HEK293 (cell line): ENCODE measurements at regions not wholly inside any gene's neighbourhood (a gene's known extent, or its start where the extent isn't known, plus 50 kb on each side); places are given as distances from the start of the nearest gene placed in this dataset.

Source experiments
- BCL11A ChIP-seq: fragments of 450-650 bp; formaldehyde crosslinking; IDR thresholded peaks from 2 replicates; pipeline ENCODE4 v1.5.1; 2016; ENCODE audit warnings: low read depth, missing biosample characterization, missing genetic modification characterization
- CTCF ChIP-seq: fragments of 450-650 bp; formaldehyde crosslinking; IDR thresholded peaks from 2 replicates; pipeline ENCODE4 v1.5.1; 2016; ENCODE audit warnings: missing biosample characterization, missing genetic modification characterization
- IKZF3 ChIP-seq: fragments of 450-650 bp; IDR thresholded peaks from 2 replicates; pipeline ENCODE4 v1.5.0; 2018; ENCODE audit warnings: missing biosample characterization, mild to moderate bottlenecking, missing genetic modification characterization, moderate library complexity
- KLF9 ChIP-seq: fragments of 450-650 bp; formaldehyde crosslinking; IDR thresholded peaks from 2 replicates; pipeline ENCODE4 v1.5.1; 2016; ENCODE audit warnings: missing biosample characterization, missing genetic modification characterization, low read depth
- MYNN ChIP-seq: fragments of 450-650 bp; formaldehyde crosslinking; IDR thresholded peaks from 2 replicates; pipeline ENCODE4 v1.5.1; 2016; ENCODE audit warnings: missing biosample characterization, missing genetic modification characterization, borderline replicate concordance
- SP2 ChIP-seq: fragments of 450-650 bp; formaldehyde crosslinking; IDR thresholded peaks from 2 replicates; pipeline ENCODE4 v1.5.1; 2016; ENCODE audit warnings: missing biosample characterization, missing genetic modification characterization
- ZBTB1 ChIP-seq: fragments of 450-650 bp; formaldehyde crosslinking; IDR thresholded peaks from 2 replicates; pipeline ENCODE4 v1.5.1; 2016; ENCODE audit warnings: missing biosample characterization, missing genetic modification characterization
- ZNF132 ChIP-seq: fragments of 450-650 bp; formaldehyde crosslinking; IDR thresholded peaks from 2 replicates; pipeline ENCODE4 v1.5.1; 2017; ENCODE audit warnings: missing biosample characterization, missing genetic modification characterization, borderline replicate concordance
- ZNF398 ChIP-seq: fragments of 450-650 bp; formaldehyde crosslinking; IDR thresholded peaks from 2 replicates; pipeline ENCODE4 v1.5.1; 2017; ENCODE audit warnings: missing biosample characterization, missing genetic modification characterization
- ZNF596 ChIP-seq: fragments of 450-650 bp; IDR thresholded peaks from 2 replicates; pipeline ENCODE4 v1.5.0; 2018; ENCODE audit warnings: missing biosample characterization, mild to moderate bottlenecking, missing genetic modification characterization, moderate library complexity
- ZNF701 ChIP-seq: fragments of 450-650 bp; formaldehyde crosslinking; IDR thresholded peaks from 2 replicates; pipeline ENCODE4 v1.5.1; 2016; ENCODE audit warnings: missing biosample characterization, missing genetic modification characterization
- TF ChIP-seq, protein P1 (sequence below): fragments of 450-650 bp; formaldehyde crosslinking; IDR thresholded peaks from 2 replicates; pipeline ENCODE4 v1.5.1; 2016; ENCODE audit warnings: missing biosample characterization, missing genetic modification characterization, low read depth

DNA sequence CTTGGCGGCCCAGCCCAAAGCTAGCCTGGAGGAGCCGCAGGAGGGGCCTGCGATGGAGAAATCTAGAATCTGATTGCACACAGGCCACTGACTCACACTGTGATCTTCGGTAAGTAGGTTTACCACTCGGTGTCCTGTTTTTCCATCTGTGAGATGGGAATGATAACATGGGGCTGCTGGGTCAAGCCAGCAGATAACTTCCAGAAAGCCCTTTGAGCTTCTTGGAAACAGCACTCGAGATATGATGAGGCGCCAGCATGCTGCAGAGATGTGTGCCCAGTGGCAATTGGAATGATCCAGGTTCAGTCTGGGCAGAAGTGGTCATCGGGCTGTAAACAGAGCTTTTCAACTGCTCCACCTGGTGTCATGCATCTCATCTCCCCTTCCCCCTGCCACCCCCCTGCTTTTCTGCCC is 771.3 kb upstream of the TBX3 start:
- TF ChIP-seq ZNF596 (no peak), ZNF132 (tag by site-specific recombination) (no peak), ZNF701 (tag by site-specific recombination) (no peak), ZNF398 (no peak), KLF9 (tag by site-specific recombination) (no peak), CTCF (no peak), SP2 (tag by site-specific recombination) (no peak), IKZF3 (no peak), BCL11A (tag by site-specific recombination) (no peak), MYNN (no peak), ZBTB1 (no peak)
- TF ChIP-seq, protein P1, sequence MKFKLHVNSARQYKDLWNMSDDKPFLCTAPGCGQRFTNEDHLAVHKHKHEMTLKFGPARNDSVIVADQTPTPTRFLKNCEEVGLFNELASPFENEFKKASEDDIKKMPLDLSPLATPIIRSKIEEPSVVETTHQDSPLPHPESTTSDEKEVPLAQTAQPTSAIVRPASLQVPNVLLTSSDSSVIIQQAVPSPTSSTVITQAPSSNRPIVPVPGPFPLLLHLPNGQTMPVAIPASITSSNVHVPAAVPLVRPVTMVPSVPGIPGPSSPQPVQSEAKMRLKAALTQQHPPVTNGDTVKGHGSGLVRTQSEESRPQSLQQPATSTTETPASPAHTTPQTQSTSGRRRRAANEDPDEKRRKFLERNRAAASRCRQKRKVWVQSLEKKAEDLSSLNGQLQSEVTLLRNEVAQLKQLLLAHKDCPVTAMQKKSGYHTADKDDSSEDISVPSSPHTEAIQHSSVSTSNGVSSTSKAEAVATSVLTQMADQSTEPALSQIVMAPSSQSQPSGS (tag by site-specific recombination), result no peak
